MM.1S (cell line): ENCODE measurements at regions not wholly inside any gene's neighbourhood (a gene's known extent, or its start where the extent isn't known, plus 50 kb on each side); places are given as distances from the start of the nearest gene placed in this dataset.

Source experiments
- EZH2 ChIP-seq: fragments of 300-600 bp; sonication (generic); optimal IDR thresholded peaks from 2 replicates; pipeline ENCODE3; 2017; ENCODE audit warnings: low read depth, mild to moderate bottlenecking, antibody characterized with exemption, low read length, mixed read lengths
- EZH2phosphoT487 ChIP-seq: fragments of 300-600 bp; sonication (generic); IDR thresholded peaks from 2 replicates; pipeline ENCODE4 v1.6.1; 2018; ENCODE audit warnings: antibody characterized with exemption, low read length
- TF ChIP-seq, protein P1 (sequence below): fragments of 300-600 bp; sonication (generic); IDR thresholded peaks from 2 replicates; pipeline ENCODE4 v1.5.1; 2016; ENCODE audit warnings: antibody characterized with exemption, low read length, mixed read lengths

- TF ChIP-seq EZH2 (no peak), EZH2phosphoT487 (no peak)
- TF ChIP-seq, protein P1, sequence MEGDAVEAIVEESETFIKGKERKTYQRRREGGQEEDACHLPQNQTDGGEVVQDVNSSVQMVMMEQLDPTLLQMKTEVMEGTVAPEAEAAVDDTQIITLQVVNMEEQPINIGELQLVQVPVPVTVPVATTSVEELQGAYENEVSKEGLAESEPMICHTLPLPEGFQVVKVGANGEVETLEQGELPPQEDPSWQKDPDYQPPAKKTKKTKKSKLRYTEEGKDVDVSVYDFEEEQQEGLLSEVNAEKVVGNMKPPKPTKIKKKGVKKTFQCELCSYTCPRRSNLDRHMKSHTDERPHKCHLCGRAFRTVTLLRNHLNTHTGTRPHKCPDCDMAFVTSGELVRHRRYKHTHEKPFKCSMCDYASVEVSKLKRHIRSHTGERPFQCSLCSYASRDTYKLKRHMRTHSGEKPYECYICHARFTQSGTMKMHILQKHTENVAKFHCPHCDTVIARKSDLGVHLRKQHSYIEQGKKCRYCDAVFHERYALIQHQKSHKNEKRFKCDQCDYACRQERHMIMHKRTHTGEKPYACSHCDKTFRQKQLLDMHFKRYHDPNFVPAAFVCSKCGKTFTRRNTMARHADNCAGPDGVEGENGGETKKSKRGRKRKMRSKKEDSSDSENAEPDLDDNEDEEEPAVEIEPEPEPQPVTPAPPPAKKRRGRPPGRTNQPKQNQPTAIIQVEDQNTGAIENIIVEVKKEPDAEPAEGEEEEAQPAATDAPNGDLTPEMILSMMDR, result no peak
Observed at GRCh38 chr2:150063931-150064548, 423.4 kb downstream of the RND3 start.
